GM12892 (cell line): ENCODE measurements at regions not wholly inside any gene's neighbourhood (a gene's known extent, or its start where the extent isn't known, plus 50 kb on each side); places are given as distances from the start of the nearest gene placed in this dataset.

Experiments used
- POLR2A ChIP-seq: IDR thresholded peaks from 2 replicates; pipeline ENCODE4 v1.6.1; 2011; ENCODE audit warnings: low read depth, low read length, control low read depth
- POLR2AphosphoS5 ChIP-seq: IDR thresholded peaks from 2 replicates; pipeline ENCODE4 v1.6.1; 2011; ENCODE audit warnings: low read depth, low read length, control low read depth

DNA sequence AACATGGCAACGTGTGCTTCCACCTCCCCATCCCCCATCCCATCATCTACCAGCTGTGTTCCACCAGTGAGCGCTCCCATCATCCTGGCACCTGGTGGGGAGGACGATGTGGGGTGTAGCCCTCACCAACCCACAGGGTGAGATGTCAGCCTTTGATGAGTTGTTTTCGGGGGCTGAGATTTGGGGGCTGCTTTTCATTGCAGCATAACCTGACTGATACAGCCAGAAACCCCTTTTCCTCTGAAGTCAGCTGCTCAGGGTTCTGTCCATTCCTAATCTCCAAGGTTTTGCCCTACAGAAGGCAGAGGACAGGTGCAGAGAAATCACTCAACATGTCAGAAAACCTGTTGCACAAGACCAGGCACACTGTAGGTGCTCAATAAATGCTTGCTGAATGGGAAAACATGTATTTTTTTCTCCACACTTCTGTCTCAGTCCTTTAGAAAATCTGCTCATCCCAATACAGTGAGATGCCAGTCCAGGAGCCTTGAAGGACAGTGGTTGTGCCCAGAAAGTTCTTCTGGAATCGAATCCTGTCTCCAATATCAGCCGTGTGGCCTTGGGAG, 239.8 kb downstream of the RBM19 start:
- TF ChIP-seq POLR2A (no peak), POLR2AphosphoS5 (no peak)
